ENCODE measurements at regions not wholly inside any gene's neighbourhood (a gene's known extent, or its start where the extent isn't known, plus 50 kb on each side); places are given as distances from the start of the nearest gene placed in this dataset.
"Not testable (repeated sequence)": the region's sequence is repeated elsewhere in the genome, so short reads cannot be mapped to it uniquely, and the experiment has no call there.

DNA sequence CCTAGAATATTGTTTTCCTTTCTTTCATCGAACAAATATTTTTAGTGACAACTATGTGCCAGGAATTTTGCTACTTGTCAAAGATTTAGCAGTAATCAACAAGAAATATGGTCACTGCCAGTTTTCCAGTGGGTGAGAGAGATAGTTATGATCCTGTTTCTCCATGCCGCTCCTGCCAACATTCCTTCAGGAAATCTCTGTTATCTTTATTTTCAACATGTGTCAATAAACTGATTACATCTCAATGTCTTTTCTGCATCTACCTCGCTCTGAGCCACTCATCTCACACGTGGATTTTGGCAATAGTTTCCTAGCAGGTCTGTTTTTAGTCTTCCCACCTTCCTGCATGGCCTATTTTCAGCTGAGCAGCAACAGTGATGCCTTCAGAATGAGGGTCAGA is 650.0 kb upstream of the STXBP6 start:
- ATAC-seq = no peak

DNA sequence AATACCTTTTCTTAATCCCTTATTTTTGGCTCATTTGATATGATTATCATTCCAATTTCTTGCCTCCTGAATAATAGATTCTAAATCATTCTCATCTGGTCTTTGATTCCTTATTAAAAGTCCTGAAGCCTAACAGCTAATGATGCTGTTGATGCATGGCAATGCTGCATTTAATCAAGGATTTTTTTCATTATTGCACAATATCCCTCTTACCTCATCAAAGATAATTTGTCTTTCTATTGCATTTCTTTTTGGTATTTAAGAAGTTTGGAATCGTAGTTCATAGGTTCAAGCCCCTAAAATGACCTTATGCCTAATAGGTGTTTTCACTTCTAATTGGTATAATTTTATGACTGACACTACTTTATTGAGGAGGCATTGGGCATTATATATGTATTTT is 648.2 kb upstream of the STXBP6 start:
- ATAC-seq = no peak

DNA sequence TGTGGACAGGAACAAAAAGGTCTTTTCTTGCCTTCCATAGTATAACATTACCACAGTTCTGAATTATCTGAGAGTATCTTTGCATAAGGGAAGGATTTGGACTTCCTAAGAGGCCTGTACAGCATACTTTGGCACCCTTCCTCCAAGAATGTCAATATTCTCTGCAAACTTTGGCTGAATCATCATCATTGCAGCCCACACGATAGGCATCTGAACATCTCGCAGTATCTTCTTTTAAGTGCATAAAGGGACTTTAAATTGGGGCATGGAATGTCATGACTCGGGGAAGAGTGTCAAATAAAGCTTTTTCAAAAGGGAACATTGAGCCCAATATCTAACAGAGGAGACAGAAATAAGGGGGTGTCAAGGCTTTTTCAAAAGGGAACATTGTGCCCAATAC is 646.2 kb upstream of the STXBP6 start:
- ATAC-seq = no peak

DNA sequence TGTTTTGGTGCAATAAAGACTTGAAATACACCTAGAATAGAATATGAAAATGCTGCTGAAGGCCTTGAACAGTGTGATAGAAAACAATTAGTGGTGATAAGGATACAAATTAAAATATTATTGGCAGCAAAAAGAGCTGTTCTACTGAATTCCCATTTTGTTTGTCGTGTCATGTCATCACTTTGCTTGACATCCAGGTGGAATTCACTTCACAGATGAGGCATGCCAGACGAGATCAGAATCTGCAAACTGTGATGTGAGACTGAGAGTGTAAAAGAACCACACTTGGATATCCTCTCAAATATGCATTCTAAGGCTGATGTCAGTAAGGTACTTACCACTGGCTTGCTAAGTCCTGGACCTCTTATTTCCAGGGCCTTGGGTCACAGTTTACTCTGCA is 635.1 kb upstream of the STXBP6 start:
- ATAC-seq = no peak

DNA sequence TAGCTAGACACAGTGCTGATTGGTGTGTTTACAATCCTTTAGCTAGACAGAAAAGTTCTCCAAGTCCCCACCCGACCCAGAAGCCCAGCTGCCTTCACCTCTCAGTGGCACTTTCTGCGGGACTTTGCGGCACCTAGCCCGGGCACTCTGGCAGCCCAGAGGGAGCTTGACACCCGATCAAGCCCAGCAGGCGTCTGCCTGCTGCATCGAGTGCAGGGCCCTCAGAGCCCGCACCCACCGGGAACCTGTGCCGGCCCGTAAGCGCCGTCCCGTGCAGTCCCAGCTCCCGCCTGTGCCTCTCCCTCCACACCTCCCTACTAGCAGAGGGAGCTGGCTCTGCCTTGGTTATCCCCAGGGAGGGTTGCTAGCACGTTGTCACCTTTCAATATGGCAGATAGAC is 631.0 kb upstream of the STXBP6 start:
- no peak for ATAC-seq

DNA sequence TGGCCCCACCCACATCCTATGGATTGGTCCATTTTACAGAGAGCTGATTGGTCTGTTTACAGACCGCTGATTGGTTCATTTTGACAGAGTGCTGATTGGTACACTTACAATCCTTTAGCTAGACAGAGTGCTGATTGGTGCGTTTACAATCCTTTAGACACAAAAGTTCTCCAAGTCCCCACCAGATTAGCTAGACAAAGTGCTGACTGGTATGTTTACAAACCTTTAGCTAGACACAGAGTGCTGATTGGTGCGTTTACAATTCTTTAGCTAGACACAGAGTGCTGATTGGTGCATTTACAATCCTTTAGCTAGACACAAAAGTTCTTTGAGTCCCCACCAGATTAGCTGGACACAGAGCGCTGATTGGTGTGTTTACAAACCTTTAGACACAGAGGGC is 630.6 kb upstream of the STXBP6 start:
- ATAC-seq = not testable (repeated sequence)

DNA sequence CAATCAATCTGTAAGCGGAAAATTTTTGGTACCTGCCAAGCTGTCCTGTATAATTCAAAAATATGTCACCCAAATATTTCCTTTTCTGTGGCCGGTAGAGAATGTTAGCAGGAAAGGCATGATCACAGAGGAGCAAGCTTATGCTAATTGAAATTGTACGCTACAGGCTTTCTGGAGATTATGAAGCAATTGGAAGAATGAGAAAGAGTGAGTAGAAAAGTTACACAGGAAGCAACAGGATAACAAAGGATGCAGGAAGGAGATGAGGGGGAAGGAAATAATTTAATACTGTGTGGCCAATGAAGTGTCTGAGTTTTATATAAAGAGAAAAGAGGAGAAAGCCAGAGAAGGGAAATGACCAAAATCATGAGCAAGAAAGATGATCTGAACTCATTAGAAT is 627.2 kb upstream of the STXBP6 start:
- no peak for ATAC-seq

DNA sequence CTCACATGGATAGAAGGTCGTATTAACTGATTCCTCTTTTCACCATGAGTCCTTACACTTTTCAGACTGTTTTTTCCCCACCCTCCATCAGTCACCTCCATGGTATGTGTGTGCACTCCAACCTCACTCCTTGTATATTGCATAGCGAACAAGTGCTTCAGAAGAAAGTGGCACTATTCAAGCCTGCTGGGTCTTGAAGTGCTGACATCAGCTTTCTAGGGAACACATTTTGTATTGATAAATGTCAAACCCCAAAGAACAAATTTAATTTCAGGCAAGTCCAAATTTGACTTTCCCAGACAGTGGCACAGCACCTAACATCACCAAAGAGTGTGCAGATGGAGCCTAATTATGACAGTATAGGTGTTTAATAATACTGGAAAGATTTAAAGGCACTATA is 617.4 kb upstream of the STXBP6 start:
- no peak for ATAC-seq

DNA sequence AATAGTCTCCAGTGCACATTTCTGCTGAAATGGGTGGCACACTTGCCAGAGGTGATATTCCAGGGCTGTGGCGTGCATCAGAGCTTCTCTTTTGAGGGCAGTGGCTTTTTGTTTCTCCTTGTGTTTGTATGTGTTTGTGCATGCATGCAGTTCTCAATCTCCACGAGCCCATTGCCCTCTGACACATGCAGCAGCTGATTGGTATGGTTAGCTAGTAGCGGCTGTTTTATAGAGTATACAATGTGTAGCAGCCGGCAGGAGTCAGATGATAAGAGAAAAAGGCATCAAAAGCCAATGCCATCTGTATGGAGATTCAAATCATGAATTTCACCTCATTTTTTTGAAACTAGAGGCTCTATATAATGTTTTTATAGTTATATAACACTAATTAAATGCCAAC is 616.9 kb upstream of the STXBP6 start:
- ATAC-seq = no peak

DNA sequence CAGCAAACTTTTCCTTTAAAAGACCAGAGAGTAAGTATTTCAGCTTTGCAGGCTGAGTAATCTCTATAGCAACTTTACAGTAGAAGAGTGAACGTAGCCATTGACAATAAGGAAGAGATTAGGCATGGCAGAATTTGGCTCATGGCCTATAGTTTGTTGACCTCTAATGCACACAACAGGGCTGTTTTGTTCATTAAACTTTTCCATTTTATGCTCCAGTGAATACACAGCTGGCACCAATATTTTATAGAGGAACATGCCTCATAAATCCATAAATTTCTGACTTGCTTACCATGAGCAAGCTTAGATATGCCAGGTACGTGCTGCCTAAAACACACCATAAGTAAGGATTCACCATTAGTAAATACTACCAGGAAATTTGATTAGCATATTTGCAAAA is 609.0 kb upstream of the STXBP6 start:
- no peak for ATAC-seq

DNA sequence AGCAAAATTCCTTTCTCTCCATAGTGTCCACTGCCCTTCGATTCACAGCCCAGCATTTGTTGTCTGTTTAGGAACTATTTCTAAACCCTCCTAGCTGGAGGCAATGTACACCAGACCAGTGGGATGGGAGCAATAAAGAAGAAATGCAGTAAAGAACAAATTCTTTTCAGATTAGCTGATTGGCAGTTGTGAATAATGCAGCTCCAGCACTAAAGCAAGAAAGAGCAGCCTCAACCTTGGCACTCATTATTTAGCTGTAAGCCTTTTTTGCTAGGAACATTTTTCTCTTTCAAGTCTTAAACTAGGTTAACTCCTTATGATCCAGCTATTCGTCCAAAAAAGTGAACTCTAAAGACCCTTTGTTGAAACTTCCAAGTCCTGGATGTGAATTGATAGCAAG is 580.5 kb upstream of the STXBP6 start:
- ATAC-seq = no peak

DNA sequence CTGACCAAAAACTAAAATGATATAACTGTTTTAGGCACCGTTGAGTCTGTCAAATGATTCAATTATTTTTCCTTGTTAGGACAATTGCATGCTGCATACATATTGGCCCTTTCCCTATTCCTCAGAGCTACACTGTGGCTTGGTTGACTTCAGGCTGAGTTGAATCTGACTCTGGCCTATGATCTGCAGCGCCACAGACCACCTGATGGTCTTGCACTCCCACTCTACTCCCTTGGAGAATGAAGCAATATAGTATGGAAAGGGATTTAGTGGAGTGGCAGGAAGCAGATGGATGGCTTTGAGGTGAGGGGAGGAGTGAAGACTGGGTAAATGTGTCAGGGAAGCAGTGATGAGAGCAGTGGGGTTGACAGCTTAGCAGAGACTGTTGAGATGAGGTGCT is 579.0 kb upstream of the STXBP6 start:
- no peak for ATAC-seq

DNA sequence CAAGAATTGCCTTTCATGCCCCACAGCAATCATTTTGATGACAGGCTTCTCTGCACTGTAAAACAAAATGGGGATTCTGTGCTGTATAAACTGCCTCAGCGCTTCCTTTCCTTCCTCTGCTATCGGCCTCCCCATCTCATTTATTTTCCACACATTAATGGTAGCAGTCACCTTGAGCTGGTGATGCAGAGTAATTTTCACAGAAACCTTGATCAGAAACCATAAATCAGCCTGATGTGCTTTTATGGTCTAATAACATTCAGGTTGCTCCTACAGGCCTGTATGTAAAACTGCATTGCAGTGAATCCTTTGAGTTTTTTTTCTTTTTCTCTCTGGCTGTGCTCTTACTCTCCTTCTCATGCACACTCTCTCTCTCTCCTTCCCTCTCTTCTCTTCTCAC is 578.4 kb upstream of the STXBP6 start:
- ATAC-seq = no peak

DNA sequence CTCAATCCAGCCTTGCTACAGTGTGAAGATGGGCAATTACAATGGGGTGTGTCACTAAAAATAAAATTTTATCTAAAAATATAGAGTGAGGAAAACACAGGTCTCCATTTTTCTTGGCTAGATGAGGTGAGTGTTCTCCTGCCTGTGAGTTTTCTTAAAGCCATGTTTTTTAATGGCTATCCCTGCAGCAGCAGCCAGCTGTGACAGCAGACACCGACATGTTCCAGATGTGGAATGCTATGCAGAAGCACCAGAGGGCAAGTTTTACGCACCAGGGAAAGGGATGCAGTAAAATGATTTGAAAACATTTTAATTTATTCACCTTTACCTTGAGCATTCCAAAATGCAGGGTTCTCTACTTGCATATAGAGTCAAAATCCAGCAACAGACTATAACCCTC is 577.0 kb upstream of the STXBP6 start:
- no peak for ATAC-seq

DNA sequence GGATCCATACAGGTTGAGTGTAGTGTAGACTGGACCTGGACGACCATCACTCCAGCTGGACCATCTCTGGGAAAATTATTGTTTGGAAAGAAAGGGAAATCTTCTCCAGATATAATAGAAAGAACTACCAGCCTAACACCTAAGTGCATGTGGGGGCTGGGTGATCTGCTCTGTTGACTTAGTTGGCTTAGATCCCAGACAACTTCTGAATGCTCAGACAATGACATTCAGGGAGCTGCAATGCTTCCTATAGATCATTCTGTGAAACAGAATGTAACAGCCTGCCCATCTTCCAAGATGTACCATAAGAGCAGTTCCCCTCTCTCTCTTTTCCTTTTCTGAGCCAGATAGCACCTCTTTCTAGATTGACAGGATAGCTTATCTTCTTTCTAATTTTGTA is 572.8 kb upstream of the STXBP6 start:
- ATAC-seq = no peak

DNA sequence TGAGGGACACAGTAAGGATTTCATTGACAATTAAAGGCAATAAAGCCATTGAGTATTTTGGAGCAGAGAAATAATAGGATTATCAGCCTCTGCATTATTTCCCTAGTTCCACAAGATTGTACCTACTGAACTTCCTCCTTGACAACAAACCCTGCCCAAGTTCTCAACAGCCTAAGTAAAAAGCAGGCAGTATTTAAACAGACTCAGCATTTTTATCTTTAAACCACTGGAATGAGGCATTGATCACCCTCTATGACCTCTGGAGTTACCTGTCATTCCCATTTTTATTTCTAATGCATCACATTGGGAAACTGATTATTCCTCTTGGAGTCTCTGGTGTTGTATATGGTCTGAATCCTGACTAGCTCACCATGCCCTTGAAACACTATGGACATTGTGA is 570.6 kb upstream of the STXBP6 start:
- no peak for ATAC-seq

DNA sequence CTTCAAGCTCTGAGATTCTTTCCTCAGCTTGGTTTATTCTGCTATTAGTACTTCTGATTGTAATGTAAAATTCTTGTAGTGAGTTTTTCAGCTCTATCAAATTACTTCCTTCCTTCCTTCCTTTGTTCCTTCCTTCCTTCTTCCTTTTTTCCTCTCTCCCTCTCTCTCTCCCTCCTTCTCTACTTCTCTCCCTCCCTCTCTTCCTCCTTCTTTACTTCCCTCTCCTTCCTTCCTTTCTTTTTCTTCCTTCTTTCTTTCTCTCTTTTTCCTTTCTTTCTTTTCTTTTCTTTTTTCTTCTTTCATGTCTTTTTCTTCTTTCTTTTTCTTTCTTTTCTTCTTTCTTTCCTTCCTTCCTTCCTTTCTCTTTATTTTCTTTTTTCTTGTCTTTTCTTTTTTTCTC is 565.2 kb upstream of the STXBP6 start:
- ATAC-seq = no peak

DNA sequence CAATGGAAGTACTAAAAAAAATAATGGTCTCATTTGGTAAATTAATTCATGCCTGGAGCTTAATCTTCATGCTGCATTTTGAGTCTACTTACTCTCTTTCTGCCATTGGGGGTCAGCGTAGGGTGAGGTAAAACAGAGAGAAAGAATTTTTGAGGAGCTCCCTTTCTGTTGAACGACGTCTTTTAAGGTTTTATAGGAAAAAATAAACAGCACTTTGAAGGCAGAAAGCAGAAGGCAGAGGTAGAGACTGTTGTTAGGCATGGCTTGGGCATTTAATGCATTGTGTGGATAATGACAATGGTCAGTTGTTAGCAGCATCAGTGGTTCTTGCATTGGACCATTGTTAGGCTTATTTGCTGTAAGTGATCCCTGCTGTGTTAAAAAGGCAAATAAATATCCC is 557.2 kb upstream of the STXBP6 start:
- ATAC-seq = no peak

DNA sequence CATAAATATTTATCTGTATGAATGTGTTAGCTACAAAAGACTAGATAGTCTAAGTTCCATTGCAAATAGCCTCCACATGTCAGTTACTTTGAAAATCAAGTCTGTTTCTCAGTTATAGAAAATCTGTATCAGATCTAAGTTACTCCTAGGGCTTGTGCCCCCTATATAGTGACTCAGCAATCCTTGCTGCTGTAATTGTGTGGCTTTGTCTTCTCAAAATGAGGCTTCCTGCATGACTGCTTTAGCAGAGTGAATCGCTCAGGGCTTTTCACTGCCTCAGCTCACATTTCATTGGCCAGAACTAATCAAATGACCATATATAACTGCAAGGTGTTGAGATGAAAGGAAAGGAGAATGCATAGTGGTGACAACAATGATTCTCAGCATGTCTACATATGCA is 552.2 kb upstream of the STXBP6 start:
- no peak for ATAC-seq

DNA sequence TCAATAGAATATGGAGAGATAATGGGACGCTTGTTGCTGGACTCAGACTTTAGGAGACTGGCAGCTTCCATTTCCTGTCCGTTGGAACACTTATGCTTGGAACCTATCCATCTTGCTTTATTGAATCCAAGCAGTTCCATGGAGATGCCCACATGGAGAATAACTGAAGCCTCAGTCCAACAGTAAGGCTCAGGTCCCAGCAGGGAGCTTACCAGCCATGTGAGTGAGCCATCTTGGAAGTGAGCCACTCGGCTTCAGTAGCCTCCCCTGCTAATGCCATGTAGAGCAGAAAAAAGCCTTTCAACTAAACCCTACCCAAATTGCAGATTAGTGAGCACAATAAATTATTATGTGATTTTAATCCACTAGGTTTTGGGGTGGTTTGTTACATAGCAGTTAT is 538.8 kb upstream of the STXBP6 start:
- no peak for ATAC-seq

DNA sequence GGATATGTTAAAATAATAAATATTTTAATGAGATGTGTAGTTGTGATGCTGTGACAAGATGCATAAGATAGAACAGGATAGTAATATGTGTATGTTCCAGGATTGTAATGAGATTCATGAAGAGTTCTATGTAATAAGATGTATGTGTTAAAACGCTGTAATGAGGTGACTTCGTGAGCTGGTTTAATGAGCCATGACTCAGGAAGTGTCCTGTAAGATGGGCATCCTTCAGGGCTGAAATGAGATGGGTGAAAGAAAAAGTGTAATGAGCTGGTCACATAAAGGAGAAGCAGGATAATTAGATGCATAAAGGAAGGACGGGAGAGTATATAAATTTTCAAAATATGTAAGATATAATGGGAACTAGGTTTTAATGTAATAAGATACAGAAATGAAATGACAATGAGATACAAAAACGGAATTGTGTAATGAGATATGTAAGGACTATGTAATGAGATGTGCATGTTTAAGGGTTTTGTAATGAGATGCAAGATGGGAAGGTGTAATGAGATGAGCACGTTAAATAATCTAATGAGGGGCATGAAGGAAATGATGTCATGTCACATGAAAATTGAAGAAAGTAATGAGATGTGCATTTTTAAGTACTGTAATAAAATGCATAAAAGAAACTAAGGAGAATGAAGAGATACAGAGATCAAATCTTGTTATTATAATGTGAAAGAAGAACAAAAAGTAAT is 524.8 kb upstream of the STXBP6 start:
- no peak for ATAC-seq

DNA sequence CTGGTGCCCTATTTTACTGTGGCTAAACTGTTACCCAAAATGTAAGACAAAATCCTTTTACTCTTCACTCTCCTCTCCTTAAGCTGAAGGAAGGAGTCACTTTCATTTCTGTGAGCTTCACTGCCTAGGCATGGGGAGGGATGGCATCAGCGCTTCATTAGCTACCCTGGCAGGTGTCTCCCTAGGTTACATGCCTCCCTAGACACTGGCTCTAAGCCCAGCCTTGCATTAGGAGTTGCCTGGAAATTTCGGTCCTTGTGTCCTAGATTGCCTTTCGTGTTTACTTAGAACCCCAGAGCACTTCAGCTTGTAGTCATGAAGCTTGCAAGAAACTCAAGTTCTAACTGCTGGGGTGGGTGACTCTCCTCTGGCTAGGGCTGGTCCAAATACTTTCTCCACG is 520.5 kb upstream of the STXBP6 start:
- no peak for ATAC-seq

DNA sequence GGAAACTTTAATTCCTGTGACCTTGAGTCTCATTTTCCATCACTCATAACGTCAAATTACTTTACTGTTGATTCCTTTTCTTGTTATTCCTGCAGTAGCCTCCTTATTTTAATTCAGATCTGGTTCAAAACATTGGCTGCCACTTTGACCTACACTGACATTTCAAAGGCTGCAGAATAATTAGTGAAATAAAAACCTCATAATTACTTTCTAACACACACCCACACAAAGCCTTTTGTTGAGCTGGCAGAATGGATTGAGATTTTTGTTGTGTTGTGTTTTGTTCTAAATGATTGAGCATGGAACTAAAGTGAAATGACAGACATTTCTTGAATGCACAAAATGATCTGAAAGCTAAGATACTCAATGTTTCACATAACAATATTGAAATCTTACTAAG is 507.5 kb upstream of the STXBP6 start:
- ATAC-seq = no peak

DNA sequence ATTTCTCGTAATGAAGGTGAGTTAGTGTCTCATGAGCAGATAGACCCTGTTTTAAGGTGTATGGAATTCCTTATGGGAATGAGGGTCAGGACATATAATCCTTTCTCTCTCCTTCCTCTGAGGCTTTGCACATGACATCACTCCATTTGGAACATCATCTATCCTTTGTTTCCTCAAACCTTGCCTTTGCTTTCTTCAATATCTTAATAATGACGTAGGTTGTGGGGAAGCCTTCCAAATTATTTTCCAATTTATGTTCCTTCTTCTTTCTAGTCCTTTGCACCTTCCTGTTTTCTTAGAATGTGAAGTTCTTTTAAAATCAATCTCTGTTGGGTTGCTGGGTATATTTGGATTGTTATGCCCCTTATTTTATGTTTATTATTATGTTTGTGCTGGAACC is 502.9 kb upstream of the STXBP6 start:
- ATAC-seq = no peak

DNA sequence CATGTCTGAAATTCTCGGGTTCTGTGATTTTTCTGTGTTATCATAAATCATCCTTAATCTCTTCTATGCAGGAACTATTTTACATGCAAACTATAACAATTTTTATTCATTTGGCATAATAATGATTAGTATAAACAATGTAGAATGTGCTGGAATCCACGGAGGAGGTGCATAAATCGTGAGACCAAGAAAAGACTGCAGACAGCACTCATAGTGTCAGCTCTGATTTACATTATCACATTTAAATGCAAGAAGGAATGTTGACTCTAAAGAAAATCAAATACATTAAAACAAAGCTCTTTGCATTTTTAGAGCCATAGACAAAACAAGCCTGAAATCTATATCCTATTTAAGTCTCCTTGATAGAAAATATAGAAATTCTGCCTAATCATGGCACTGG is 501.7 kb upstream of the STXBP6 start:
- no peak for ATAC-seq

DNA sequence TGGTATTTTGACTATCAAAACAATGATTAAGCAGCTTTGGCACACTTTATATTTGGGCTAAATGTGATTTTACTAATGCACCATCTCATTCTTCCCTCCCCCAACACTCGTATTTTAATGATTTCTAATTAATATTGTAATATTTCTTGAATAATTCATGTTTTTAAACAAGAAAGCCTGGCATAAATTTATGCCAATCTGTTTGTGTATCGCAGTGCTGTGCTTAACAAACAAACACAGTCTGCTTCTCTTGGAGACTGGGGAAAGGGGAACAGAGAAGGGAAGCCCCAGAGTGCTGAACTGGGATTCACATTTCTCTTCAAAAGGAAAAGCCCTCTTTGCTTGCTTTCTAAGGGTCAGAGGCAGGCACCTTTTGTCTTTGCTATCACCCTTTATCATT is 496.9 kb upstream of the STXBP6 start:
- no peak for ATAC-seq
